ENCODE measurements at regions not wholly inside any gene's neighbourhood (a gene's known extent, or its start where the extent isn't known, plus 50 kb on each side); places are given as distances from the start of the nearest gene placed in this dataset.

DNA sequence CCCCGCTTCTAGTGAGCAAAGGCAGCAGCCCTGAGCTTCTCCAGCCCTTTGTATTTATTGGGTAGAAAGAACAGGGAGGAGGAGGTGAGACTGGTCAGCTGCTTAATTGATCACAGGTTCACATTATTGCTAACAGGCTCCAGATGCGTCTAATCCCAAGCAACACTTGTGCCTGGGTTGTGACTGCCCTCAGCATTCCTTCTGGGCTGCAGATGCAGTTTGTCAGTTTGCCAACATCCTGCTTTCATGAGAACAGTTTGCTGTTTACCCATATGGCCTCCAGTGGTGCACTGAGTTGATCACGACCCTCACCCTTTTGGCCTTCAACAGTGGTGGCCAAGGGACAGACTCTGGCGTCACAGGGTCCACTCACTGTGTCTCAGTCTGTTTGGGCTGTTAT is 159.5 kb upstream of the ZNF516 start:
- intact Hi-C loops (cut with DNase I): no loop called here

DNA sequence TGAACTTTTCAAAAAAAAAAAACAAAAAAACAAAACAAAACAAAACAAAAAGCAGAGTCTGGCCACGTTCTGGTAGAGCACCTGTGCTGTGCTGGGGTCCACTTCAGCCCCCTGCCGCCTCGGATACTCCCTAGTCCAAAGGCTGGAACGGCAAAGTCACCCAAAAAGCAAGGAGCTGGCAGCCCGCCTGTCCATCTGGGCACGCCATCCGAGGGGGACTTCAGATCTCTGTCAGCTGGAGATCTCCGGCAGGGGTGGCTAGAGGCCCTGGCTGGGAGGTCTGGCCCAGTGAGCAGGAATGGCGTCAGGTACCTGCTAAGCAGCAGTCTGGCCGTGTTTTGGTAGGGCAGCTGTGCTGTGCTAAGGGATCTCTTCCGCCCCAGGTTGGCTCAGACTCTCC is 152.3 kb upstream of the ZNF516 start:
- no peaks in the 10 kb centered on the region for H3K27me3 ChIP-seq
- intact Hi-C loops (cut with DNase I): no loop called here
- H3K27ac ChIP-seq: no peak overlapping the region
- TF ChIP-seq POLR2A (IDR thresholded peaks at IDR 0.05): no peak
- TF ChIP-seq, protein P1, sequence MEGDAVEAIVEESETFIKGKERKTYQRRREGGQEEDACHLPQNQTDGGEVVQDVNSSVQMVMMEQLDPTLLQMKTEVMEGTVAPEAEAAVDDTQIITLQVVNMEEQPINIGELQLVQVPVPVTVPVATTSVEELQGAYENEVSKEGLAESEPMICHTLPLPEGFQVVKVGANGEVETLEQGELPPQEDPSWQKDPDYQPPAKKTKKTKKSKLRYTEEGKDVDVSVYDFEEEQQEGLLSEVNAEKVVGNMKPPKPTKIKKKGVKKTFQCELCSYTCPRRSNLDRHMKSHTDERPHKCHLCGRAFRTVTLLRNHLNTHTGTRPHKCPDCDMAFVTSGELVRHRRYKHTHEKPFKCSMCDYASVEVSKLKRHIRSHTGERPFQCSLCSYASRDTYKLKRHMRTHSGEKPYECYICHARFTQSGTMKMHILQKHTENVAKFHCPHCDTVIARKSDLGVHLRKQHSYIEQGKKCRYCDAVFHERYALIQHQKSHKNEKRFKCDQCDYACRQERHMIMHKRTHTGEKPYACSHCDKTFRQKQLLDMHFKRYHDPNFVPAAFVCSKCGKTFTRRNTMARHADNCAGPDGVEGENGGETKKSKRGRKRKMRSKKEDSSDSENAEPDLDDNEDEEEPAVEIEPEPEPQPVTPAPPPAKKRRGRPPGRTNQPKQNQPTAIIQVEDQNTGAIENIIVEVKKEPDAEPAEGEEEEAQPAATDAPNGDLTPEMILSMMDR (IDR thresholded peaks at IDR 0.05): no peak
- H3K36me3 ChIP-seq: no peaks in the 10 kb centered on the region
- WGBS, 2 donors: 65 to 74% methylated on average over 8 to 10 of the region's 11 CpGs
- DNase-seq: no peak
- H3K4me1 ChIP-seq: no peaks in the 10 kb centered on the region
- no peak overlapping the region for H3K4me3 ChIP-seq (replicated peaks in 1 of 3)
- H3K9me3 ChIP-seq: no peaks in the 10 kb centered on the region

More for the DNA sequence above, 159.5 kb upstream of the ZNF516 start:
- Histone ChIP-seq H3K27ac (no peak overlapping the region), H3K36me3 (no peaks in the 10 kb centered on the region), H3K9me3 (no peaks in the 10 kb centered on the region), H3K4me1 (no peaks in the 10 kb centered on the region), H3K4me3 (replicated peaks in 1 of 3) (no peak overlapping the region), H3K27me3 (no peaks in the 10 kb centered on the region)
- no peak for TF ChIP-seq POLR2A (IDR thresholded peaks at IDR 0.05)
- TF ChIP-seq, protein P1 (IDR thresholded peaks at IDR 0.05): no peak
- no peak for DNase-seq
- WGBS, 2 donors: 69 to 70% methylated on average over 2 to 4 of the region's 4 CpGs

DNA sequence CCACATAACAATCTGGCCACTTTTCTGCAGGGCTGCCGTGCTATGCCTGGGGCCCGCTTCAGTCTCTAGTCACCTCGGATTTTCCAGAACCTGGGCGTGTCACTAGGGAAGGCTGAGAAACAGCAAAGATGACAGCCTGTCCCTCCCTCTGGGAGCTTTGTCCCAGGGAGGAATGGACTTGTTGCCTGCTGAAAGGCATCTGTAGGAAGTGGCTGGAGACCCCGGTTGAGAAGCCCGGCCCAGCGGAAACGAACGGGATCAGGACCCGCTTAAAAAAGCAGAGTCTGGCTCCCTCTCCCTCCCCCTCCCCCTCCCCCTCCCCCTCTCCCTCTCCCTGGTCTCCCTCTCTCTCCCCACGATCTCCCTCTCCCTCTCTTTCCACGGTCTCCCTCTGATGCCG is 149.5 kb upstream of the ZNF516 start:
- WGBS, 2 donors: 86 to 95% methylated on average over 13 of the region's 13 CpGs
- no peak for DNase-seq
- Histone ChIP-seq H3K36me3 (no peaks in the 10 kb centered on the region), H3K4me3 (replicated peaks in 1 of 3) (no peak overlapping the region), H3K27ac (no peak overlapping the region), H3K4me1 (no peaks in the 10 kb centered on the region), H3K9me3 (no peaks in the 10 kb centered on the region), H3K27me3 (no peaks in the 10 kb centered on the region)
- TF ChIP-seq, protein P1 (IDR thresholded peaks at IDR 0.05): no peak
- no peak for TF ChIP-seq POLR2A (IDR thresholded peaks at IDR 0.05)
- intact Hi-C loops (cut with DNase I): no loop called here

DNA sequence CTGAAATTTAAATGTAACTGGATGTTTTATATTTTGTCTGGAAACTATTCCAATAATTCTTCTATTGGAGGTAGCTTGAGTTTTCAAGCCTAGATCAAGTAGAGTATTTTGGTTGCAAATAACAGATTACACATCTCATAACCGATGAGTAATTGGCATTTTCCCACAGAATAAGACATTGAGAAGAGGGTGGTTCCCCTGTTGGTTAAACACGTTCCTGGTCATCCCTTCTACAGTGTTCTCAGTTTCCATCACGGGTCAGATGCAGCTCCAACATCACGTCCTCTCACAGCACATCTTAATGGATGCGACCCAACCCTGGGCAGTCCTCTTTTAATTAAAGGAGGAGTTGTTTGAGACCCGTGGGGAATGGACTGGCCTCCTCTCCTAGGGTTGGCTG is 149.0 kb upstream of the ZNF516 start:
- Histone ChIP-seq H3K27me3 (no peaks in the 10 kb centered on the region), H3K4me1 (no peaks in the 10 kb centered on the region), H3K36me3 (no peaks in the 10 kb centered on the region), H3K4me3 (replicated peaks in 1 of 3) (no peak overlapping the region), H3K9me3 (no peaks in the 10 kb centered on the region), H3K27ac (no peak overlapping the region)
- TF ChIP-seq POLR2A (IDR thresholded peaks at IDR 0.05): no peak
- TF ChIP-seq, protein P1 (IDR thresholded peaks at IDR 0.05): no peak
- WGBS, 2 donors: 73 to 90% methylated on average over 6 of the region's 6 CpGs
- no peak for DNase-seq
- intact Hi-C loops (cut with DNase I): no loop called here

DNA sequence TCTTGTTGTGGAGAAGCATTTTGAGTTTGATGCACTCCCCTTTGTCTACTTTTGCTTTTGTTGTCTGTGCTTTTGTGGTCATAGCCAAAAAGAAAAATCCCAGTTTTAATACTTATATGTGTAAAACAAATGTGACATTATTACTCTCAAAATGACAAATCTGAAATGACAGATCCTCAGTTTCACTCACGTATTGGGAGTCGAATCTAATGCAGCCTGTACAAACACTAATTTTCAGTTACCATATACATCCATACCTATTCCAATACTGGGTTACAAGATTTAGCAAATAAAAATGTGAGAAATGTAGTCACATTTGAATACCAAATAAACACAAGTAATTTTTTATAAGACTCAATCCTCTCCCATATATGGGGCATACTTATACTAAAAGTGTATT is 148.2 kb upstream of the ZNF516 start:
- DNase-seq: no peak
- Histone ChIP-seq H3K9me3 (no peaks in the 10 kb centered on the region), H3K36me3 (no peaks in the 10 kb centered on the region), H3K27me3 (no peaks in the 10 kb centered on the region), H3K27ac (no peak overlapping the region), H3K4me3 (replicated peaks in 1 of 3) (no peak overlapping the region), H3K4me1 (no peaks in the 10 kb centered on the region)
- intact Hi-C loops (cut with DNase I): no loop called here
- 92 to 94% methylated on average over 2 of the region's 2 CpGs for WGBS, 2 donors
- TF ChIP-seq, protein P1 (IDR thresholded peaks at IDR 0.05): no peak
- no peak for TF ChIP-seq POLR2A (IDR thresholded peaks at IDR 0.05)

Data from thyroid gland (tissue), 4 donors.